HG02981 (cell line): ENCODE measurements at regions not wholly inside any gene's neighbourhood (a gene's known extent, or its start where the extent isn't known, plus 50 kb on each side); places are given as distances from the start of the nearest gene placed in this dataset.

ENCODE experiments used
- ATAC-seq: cut with Tn5 transposase; IDR thresholded peaks from one replicate; pipeline ENCODE4 v1.9.1; 2021; ENCODE audit warnings: mild to moderate bottlenecking, moderate library complexity; ENCODE audit not compliant: unreplicated experiment

GRCh38 chr18:24530630-24531111, 70.2 kb downstream of the HRH4 start:
- ATAC-seq, result no peak

GRCh38 chr18:24534271-24534670, 73.8 kb downstream of the HRH4 start:
- ATAC-seq, result no peak

- ATAC-seq, result no peak
Observed at GRCh38 chr18:24534737-24535136, 74.3 kb downstream of the HRH4 start.

- no peak for ATAC-seq
Observed at GRCh38 chr18:24535527-24536295, 75.3 kb downstream of the HRH4 start.

- ATAC-seq, result no peak
Observed at GRCh38 chr18:24536326-24536725, 75.9 kb downstream of the HRH4 start.

- ATAC-seq, result no peak
Observed at GRCh38 chr18:24536834-24537233, 76.4 kb downstream of the HRH4 start.

- no peak for ATAC-seq
Observed at GRCh38 chr18:24538414-24539264, 78.2 kb downstream of the HRH4 start.

- ATAC-seq, result no peak
Observed at GRCh38 chr18:24539866-24540617, 79.6 kb downstream of the HRH4 start.

- ATAC-seq, result no peak
Observed at GRCh38 chr18:24540896-24541295, 80.5 kb downstream of the HRH4 start.

GRCh38 chr18:24543086-24543794, 82.8 kb downstream of the HRH4 start:
- no peak for ATAC-seq

GRCh38 chr18:24543795-24544498, 83.5 kb downstream of the HRH4 start:
- ATAC-seq, result no peak

GRCh38 chr18:24544949-24545348, 84.5 kb downstream of the HRH4 start:
- ATAC-seq, result no peak

- ATAC-seq, result no peak
Observed at GRCh38 chr18:24545651-24546050, 85.2 kb downstream of the HRH4 start.

- ATAC-seq, result no peak
Observed at GRCh38 chr18:24546307-24546706, 85.9 kb downstream of the HRH4 start.

GRCh38 chr18:24548583-24548982, 88.1 kb downstream of the HRH4 start:
- no peak for ATAC-seq

GRCh38 chr18:24552218-24552617, 91.8 kb downstream of the HRH4 start:
- no peak for ATAC-seq

GRCh38 chr18:24553571-24554285, 93.3 kb downstream of the HRH4 start:
- no peak for ATAC-seq

GRCh38 chr18:24558403-24558802, 98.0 kb downstream of the HRH4 start:
- ATAC-seq, result no peak

GRCh38 chr18:24559526-24559925, 99.1 kb downstream of the HRH4 start:
- ATAC-seq, result no peak
